ENCODE measurements at regions not wholly inside any gene's neighbourhood (a gene's known extent, or its start where the extent isn't known, plus 50 kb on each side); places are given as distances from the start of the nearest gene placed in this dataset.

DNA sequence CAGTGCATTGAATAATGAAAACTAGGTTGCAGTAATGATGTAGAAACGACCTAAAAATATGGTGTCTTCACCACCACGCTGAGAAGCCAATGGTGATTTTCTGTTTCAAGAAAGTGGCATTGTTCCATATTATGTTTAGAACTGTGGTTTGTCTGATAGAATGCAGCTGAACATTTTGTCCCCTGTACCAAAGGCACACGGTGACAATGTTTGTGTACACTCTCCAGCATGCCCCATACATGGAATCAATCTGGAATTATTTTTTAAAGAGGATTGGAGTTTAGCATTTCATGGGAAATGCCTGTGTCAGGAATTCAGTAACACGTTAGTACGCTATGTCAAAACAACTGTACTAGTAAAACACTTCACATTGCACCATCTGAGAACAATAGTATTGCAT, 237.4 kb upstream of the AUTS2 start:
- Histone ChIP-seq H3K36me3 (no peaks in the 10 kb centered on the region), H3K4me1 (no peaks in the 10 kb centered on the region), H3K4me3 (ENCODE audit: low read depth, low read length) (no peak overlapping the region), H3K27me3 (no peaks in the 10 kb centered on the region), H3K9me3 (no peaks in the 10 kb centered on the region)
- TF ChIP-seq, protein P1, sequence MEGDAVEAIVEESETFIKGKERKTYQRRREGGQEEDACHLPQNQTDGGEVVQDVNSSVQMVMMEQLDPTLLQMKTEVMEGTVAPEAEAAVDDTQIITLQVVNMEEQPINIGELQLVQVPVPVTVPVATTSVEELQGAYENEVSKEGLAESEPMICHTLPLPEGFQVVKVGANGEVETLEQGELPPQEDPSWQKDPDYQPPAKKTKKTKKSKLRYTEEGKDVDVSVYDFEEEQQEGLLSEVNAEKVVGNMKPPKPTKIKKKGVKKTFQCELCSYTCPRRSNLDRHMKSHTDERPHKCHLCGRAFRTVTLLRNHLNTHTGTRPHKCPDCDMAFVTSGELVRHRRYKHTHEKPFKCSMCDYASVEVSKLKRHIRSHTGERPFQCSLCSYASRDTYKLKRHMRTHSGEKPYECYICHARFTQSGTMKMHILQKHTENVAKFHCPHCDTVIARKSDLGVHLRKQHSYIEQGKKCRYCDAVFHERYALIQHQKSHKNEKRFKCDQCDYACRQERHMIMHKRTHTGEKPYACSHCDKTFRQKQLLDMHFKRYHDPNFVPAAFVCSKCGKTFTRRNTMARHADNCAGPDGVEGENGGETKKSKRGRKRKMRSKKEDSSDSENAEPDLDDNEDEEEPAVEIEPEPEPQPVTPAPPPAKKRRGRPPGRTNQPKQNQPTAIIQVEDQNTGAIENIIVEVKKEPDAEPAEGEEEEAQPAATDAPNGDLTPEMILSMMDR (IDR thresholded peaks at IDR 0.05; ENCODE audit: low read depth, low read length), result no peak
- DNase-seq, result no peak

DNA sequence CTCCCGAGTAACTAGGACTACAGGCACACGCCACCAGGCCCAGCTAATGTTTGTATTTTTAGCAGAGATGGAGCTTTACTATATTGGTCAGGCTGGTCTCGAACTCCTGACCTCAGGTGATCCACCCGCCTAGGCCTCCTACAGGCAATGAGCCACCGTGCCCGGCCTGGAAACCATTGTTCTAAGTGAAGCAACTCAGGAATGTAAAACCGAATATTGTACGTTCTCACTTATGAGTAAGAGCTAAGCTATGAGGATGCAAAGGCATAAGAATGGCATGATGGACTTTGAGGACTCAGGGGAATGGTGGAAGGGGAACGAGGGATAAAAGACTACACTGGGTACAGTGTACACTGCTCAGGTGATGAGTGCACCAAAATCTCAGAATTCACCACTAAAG, 235.1 kb upstream of the AUTS2 start:
- no peak for DNase-seq
- no peaks in the 10 kb centered on the region for H3K27me3 ChIP-seq
- H3K9me3 ChIP-seq, result no peaks in the 10 kb centered on the region
- H3K36me3 ChIP-seq, result no peaks in the 10 kb centered on the region
- TF ChIP-seq, protein P1 (IDR thresholded peaks at IDR 0.05; ENCODE audit: low read depth, low read length), result no peak
- no peaks in the 10 kb centered on the region for H3K4me1 ChIP-seq
- H3K4me3 ChIP-seq (ENCODE audit: low read depth, low read length), result no peak overlapping the region

DNA sequence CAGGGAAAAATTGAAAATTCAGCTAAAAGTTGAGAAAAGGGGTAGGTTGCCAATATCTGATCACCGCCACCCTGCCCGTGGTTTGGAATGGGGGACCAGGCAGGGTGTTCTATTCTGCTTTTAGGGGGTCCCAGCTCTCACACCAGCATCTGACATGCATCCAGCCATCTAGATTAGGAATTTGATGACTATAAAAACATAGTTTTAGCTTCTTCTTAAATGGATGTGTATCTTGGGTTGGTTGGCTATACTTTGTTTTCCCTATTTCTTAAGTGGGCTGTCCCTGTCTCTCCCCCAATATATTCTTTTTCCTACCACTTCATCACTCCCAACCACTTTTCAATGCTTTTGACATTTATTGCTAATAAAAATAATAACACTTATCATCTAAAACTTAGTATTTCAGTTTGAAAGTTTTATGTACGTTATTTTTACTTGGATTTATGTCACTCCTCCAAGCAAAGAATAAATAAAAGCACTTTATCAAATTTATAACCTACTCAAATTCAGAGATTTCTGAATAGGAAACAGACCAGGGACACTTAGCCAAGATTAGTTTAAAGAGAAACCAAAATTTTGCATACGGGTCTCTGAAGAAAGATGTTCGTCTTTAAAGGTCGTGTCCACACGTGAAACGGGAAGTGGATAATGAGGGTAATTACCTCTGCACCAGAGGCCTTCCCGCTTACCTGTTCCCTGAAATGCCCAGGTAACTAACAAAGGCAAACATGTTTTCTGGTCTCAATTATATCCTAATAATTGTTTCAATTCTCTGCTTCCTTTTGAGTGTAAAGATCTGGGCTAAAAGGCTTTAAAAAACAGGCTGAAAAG, 233.2 kb upstream of the AUTS2 start:
- TF ChIP-seq, protein P1 (IDR thresholded peaks at IDR 0.05; ENCODE audit: low read depth, low read length), result no peak
- Histone ChIP-seq H3K36me3 (no peaks in the 10 kb centered on the region), H3K4me1 (no peaks in the 10 kb centered on the region), H3K27me3 (no peaks in the 10 kb centered on the region), H3K4me3 (ENCODE audit: low read depth, low read length) (no peak overlapping the region), H3K9me3 (no peaks in the 10 kb centered on the region)
- DNase-seq, result no peak

DNA sequence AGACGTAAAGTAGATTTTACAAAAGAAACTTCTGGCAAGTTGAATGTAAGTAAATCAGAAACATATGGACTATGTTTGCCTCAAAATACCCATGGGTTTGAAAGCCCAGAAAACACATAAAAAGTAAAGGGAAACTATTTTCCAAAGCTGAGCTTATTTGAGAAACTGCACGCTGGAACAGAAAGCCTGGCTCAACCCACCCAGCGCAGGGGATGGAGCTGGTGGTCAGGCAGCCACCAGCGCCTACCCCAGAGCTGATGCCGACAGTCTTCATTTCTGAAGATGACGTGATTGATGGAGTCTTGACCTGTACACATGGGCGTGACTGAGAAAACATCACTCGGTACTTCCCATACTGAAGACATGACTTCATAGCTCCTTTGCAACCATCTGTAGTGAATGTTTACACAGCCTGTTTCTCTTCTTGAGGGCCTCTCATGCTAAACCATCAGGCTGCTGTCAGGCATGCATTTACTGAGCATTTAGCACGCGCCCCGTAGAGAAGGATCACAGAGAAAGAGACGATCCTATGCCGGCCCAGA, 232.6 kb upstream of the AUTS2 start:
- Histone ChIP-seq H3K9me3 (no peaks in the 10 kb centered on the region), H3K4me1 (no peaks in the 10 kb centered on the region), H3K27me3 (no peaks in the 10 kb centered on the region), H3K4me3 (ENCODE audit: low read depth, low read length) (no peak overlapping the region), H3K36me3 (no peaks in the 10 kb centered on the region)
- DNase-seq, result no peak
- TF ChIP-seq, protein P1 (IDR thresholded peaks at IDR 0.05; ENCODE audit: low read depth, low read length), result no peak

DNA sequence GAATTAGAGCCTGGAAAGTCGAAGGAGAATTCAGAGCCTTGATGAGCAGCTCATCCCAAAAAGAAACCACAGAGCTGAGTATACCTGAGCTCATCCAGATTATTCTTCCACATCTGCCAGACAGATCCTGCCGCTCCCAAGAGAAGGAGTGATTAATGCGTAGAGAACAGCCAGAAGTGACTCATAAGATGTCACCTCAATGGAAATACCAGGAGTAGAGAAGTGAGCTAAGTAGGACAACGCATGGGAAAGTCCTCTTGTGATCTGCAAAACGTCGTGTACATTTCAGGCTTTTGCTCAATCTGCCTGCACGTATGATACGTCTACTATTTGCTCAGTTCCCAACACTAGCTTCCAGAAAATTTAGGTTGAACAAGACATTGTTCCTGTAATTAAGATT, 230.5 kb upstream of the AUTS2 start:
- H3K9me3 ChIP-seq, result no peaks in the 10 kb centered on the region
- no peaks in the 10 kb centered on the region for H3K27me3 ChIP-seq
- no peak for DNase-seq
- H3K4me1 ChIP-seq, result no peaks in the 10 kb centered on the region
- H3K36me3 ChIP-seq, result no peaks in the 10 kb centered on the region
- no peak overlapping the region for H3K4me3 ChIP-seq (ENCODE audit: low read depth, low read length)
- TF ChIP-seq, protein P1 (IDR thresholded peaks at IDR 0.05; ENCODE audit: low read depth, low read length), result no peak
